HG02798 (cell line): ENCODE measurements at regions not wholly inside any gene's neighbourhood (a gene's known extent, or its start where the extent isn't known, plus 50 kb on each side); places are given as distances from the start of the nearest gene placed in this dataset.

Experiments used
- ATAC-seq: cut with Tn5 transposase; IDR thresholded peaks from one replicate; pipeline ENCODE4 v1.9.1; 2021; ENCODE audit warnings: mild to moderate bottlenecking; ENCODE audit not compliant: unreplicated experiment, poor library complexity

GRCh38 chr3:69579306-69580041 is 159.8 kb upstream of the MITF start:
- ATAC-seq: no peak

GRCh38 chr3:69569520-69569919 is 169.7 kb upstream of the MITF start:
- ATAC-seq: no peak

GRCh38 chr3:69568951-69569350 is 170.3 kb upstream of the MITF start:
- ATAC-seq: no peak

DNA sequence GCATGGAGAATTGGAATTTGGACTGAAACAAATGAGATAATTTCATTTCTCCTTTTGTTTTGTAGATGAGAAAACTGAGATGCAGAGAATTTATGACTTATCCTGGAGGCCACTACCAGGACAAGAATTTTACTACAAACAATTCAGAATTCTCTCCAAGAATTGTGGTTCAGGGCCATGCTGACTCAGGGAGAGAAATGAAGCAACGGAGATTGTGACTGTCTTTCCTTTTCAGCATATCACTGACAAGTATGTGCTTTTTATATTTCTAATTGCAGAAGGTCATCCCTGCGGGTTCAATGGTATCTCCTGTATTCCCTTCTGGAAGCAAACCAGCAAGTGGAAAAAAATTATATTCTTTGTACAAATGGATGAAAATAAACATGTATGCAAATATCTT is 170.8 kb upstream of the MITF start:
- no peak for ATAC-seq

DNA sequence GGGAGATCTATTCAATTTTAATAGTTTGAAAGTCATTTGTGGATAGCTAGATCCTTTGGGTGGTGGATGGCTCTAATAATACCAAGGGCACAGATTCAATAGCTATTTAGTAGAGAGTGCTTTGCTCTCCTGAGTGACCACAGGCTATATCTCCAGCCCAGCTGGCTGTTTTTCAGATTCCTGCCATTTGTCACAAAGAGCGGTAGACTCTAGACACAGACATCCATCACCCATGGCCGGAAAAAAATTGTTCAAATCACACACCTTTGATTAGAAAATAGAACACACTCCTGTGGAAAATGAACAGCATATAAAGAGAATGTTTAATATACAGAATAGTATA is 171.6 kb upstream of the MITF start:
- ATAC-seq: no peak

DNA sequence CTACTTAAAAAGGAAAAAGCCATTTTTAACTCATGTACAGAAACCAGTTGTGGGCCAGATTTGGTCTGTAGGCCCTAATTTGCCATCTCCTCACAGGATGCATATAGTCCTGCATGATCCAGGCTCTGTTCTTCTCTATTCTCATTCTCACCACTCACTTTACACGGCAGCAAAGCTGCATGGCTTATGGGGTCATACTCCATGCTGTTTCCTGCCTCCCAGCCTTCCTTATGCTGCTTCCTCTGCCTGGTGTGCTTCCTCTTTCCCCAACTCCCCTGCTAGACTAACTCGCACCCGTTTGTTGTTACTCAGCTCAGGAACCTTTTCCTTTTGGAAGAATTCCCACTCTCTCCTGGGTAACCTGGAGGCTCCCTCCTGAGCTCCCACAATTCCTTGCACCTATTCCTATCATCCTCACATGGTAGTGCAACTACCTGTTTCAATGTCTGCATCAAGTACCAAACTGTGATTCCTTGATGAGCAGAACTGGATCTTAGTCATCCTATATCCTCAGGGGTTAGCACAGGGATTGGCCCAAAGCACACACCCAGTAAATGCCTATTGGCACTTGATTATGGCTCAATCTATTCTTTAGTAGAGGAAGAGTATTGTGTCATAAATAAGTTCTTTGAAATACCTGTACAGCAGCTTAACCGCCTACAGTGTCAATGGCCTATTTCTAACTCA is 172.1 kb upstream of the MITF start:
- no peak for ATAC-seq

DNA sequence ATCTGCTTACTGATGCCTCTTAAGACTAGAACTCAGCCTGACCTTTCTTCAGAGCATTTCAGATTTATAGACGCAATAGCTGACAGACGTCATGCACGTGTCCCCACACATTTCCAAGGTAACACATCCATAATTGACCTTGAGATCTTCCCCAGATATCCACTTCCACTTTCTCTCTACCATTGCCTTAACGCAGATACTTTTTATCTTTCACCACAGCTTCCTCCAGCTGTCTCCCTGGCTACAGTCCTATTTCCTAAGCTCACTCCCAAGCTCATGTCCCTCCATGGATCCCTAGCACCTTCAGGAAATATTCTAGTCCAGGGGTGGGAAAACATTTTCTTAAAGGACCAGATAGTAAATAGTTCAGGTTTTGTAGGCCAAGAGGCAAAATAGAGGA is 173.0 kb upstream of the MITF start:
- no peak for ATAC-seq

DNA sequence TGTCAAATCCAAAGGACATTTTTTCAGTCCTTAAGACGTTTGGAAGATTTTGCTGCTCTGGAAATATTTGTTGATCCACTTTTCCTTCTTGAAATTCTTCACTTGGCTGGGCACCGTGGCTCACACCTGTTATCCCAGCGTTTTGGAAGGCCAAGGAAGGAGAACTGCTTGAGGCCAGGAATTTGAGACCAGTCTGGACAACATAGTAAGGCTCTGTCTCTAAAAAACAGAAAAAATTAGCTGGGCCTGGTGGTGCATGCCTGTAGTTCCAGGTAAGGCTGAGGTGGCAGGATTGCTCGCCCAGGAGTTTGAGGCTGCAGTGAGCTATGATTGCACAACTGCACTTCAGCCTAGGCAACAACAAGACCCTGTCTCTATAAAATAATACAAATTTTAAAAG is 173.9 kb upstream of the MITF start:
- no peak for ATAC-seq

GRCh38 chr3:69563981-69564380 is 175.3 kb upstream of the MITF start:
- ATAC-seq: no peak

DNA sequence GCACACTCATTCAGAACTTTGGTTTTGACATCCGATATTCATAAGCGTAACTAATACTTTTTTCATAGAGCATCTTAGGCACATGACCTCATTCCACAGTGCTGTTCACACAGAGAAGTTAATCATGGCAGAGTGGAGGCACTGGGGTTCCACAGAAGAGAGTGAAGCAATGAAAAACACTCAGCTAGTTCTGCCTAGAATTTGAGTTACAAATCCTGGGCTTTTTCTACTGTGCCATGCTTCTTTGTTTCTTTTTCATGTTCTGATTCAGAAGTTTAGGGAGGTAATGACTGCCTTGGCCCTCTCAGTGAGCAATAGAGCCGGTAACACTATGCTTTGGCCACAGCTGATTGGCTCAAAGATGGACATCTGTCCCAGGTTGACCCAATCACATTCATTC is 176.1 kb upstream of the MITF start:
- ATAC-seq: no peak

DNA sequence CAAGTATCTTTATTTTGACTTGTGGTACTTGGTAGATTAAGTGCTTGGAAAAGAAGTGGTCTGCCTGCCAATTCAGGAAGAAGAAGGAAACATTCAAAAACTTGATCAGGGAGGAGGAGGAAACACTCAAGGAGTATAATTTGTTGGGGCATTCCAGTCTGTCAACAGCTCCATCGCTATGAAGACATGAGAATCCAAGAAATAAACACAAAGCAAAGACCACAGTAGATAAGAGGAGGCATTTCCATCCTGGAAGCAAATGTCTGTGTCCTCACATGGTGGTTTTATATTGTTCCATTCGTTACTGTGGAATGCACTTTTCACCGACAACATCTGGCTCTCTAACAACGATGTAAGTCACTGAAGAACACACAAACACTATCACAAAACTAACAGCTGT is 176.1 kb upstream of the FRMD4B start:
- no peak for ATAC-seq

GRCh38 chr3:69560818-69561217 is 174.9 kb upstream of the FRMD4B start:
- ATAC-seq: no peak

DNA sequence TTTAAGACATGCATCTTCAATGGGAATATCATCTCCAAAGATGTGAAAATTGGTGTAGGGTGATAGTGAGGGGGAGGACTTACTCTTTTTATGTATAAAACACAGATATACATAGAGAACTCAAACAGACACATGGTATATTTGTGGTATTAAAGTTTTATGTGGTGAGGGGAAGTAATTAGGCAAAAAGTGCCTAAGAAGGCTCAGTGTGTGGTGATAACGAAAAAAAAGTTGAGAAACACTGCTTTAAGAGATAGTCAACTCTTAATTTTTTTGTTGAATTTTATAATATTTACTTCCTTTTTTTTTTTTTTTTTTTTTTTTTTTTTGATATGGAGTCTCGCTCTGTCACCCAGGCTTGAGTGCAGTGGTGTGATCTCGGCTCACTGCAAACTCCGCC is 174.2 kb upstream of the FRMD4B start:
- ATAC-seq: no peak

DNA sequence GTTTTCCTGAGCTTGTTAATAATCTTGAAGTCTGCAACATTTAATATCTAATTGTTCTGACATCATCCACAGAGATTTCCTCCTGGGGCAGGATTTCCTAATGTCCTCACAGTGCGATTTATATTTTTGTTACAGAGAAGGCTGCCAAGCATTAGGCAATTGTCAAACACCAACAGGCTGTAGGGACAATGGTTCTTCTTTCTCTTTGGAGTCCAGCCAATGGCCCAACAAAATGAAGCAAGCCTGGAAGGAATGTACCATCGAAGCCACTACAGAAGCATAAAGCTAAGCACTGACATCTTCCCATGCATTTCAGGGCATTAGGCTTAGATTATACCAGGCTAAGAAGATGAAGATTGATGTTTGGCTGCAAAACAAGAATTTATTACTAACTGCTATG is 173.0 kb upstream of the FRMD4B start:
- no peak for ATAC-seq

GRCh38 chr3:69554576-69554975 is 168.7 kb upstream of the FRMD4B start:
- ATAC-seq: no peak

DNA sequence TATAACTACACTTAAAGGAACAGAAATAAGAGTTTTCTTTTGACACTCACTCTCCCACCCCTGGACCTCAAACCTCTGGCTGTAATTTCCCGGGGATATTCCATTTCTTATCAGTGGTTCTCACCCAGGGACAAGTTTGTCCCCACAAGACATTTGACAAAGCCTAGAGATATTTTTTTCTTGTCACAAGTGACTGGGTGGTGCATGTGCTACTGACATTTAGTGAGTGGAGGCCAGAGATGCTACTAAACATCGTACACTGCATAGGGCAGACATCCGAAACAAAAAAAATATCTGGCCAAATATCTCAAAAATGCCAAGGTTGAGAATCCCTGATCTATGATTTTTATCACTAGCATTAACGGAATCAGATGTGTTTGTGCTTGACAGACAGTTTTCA is 168.0 kb upstream of the FRMD4B start:
- no peak for ATAC-seq

- no peak for ATAC-seq
Measured at GRCh38 chr3:69547461-69547880, 161.6 kb upstream of the FRMD4B start.

DNA sequence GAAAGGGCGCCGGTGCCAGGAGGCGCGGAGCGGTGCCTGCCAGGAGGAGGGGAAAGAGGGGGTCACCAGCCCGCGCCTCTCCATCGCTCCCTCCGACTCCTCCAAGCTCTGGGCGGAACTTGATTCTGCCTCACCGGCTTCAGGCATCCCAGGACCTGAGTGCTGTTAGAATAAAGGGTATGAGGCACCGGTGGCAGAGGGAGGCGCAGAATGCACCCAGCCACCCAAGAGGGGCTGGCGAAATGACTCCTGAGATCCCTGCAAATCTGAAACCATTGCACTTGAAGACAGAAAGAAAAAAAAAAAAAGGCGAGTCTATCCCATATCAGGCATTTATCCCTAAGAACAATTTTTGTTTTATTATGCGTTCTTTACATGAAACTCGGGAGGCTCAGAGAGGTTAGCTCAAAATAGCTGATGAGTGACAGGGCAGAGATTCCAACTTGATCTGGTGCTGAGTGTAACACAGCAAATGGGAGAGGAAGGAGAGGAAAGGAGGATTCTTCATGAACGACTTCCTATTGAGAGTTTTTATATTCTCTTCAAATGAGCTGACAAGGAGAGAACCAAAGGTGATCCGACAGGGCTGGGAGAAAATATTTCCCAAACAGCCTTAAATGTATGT is 157.0 kb upstream of the FRMD4B start:
- ATAC-seq: no peak

DNA sequence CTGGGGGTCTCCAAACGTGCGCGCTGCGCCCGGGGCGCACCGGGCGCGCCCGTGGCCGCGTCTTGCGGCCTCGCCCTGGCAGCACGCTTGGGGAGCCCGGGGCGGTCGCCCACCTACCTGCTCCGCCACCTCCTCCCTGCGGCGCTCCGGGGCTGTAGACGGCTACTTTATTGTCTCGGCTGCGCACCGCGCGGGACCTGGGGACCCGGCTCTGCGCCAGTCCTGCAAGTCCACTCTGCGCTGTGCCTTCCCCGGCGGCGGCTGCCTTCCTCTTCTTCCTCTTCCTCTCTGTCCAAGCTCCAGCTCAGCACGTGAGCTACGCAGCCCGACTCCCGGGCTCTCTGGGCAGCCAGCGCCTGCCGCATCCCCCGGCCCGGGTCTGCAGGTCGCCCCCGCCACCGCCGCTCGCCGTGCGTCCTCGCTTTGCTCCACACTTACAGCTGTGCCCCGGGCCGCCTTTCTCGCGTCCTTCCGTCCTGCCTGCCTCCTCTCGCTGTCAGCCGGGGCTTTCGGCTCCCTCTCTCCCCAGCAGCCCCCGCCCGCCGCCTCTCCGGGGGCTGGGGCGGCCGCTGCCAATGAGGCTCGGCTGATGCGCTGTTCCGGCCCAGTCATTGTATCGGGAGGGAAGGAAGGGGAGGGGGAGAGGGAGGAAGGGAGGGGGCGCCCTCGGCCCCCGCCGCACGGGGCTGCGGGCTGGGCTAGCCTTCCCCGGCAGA is 156.4 kb upstream of the FRMD4B start:
- ATAC-seq: no peak

GRCh38 chr3:69541711-69542088 is 155.8 kb upstream of the FRMD4B start:
- ATAC-seq: no peak
